GM23338 (cell line): ENCODE measurements at regions not wholly inside any gene's neighbourhood (a gene's known extent, or its start where the extent isn't known, plus 50 kb on each side); places are given as distances from the start of the nearest gene placed in this dataset.

Source experiments
- ATAC-seq: fragments of 200-7000 bp; cut with Tn5 transposase; 3 replicates; pipeline ENCODE4 v1.9.1; 2020
- DNase-seq: peaks from one replicate; pipeline ENCODE4 v3.0.0-alpha.2; 2015; ENCODE audit warnings: low spot score
- H2AFZ ChIP-seq: fragments of 200-600 bp; sonication (generic); 2 replicates; pipeline ENCODE4 v1.8.0; 2016; ENCODE audit warnings: antibody characterized with exemption, mild to moderate bottlenecking, moderate library complexity
- H3F3A ChIP-seq: fragments of 200-600 bp; sonication (generic); replicated peaks from 2 replicates; pipeline ENCODE4 v1.8.0; 2017; ENCODE audit warnings: antibody characterized with exemption, mixed run types, low read depth
- H3K27ac ChIP-seq: fragments of 200-600 bp; sonication (generic); 2 replicates; pipeline ENCODE4 v1.6.1; 2016; ENCODE audit warnings: low read depth
- H3K27me3 ChIP-seq: fragments of 200-600 bp; sonication (generic); 2 replicates; pipeline ENCODE4 v1.8.0; 2016; ENCODE audit warnings: mild to moderate bottlenecking, mixed run types, moderate library complexity; ENCODE audit not compliant: insufficient read depth
- H3K36me3 ChIP-seq: fragments of 200-600 bp; sonication (generic); 2 replicates; pipeline ENCODE4 v1.8.0; 2016; ENCODE audit warnings: mild to moderate bottlenecking; ENCODE audit not compliant: insufficient read depth
- H3K4me1 ChIP-seq: fragments of 200-600 bp; sonication (generic); 2 replicates; pipeline ENCODE4 v1.8.0; 2016; ENCODE audit warnings: mild to moderate bottlenecking, moderate library complexity; ENCODE audit not compliant: insufficient read depth
- H3K4me2 ChIP-seq: fragments of 200-600 bp; sonication (generic); 2 replicates; pipeline ENCODE4 v1.7.1; 2017; ENCODE audit warnings: mixed run types
- H3K4me3 ChIP-seq: fragments of 200-600 bp; sonication (generic); 2 replicates; pipeline ENCODE4 v1.6.1; 2016; ENCODE audit warnings: mixed run types
- H3K79me2 ChIP-seq: fragments of 200-600 bp; sonication (generic); replicated peaks from 2 replicates; pipeline ENCODE4 v1.8.0; 2017; ENCODE audit warnings: mild to moderate bottlenecking; ENCODE audit not compliant: insufficient read depth
- H3K9me2 ChIP-seq: fragments of 200-600 bp; sonication (generic); 2 replicates; pipeline ENCODE4 v1.8.0; 2017; ENCODE audit not compliant: insufficient read depth
- H4K20me1 ChIP-seq: fragments of 200-600 bp; sonication (generic); replicated peaks from 2 replicates; pipeline ENCODE4 v1.8.0; 2017; ENCODE audit warnings: mild to moderate bottlenecking; ENCODE audit not compliant: insufficient read depth
- H3K27ac Mint-ChIP-seq: 2 replicates; pipeline ENCODE4 v1.8.0; 2020; ENCODE audit warnings: inconsistent platforms, mild to moderate bottlenecking, moderate library complexity, mixed read lengths
- H3K27me3 Mint-ChIP-seq: 3 replicates; pipeline ENCODE4 v1.8.0; 2022; ENCODE audit warnings: low read depth, mild to moderate bottlenecking, moderate library complexity, mixed read lengths, inconsistent platforms; ENCODE audit not compliant: insufficient read depth, poor library complexity
- H3K36me3 Mint-ChIP-seq: 3 replicates; pipeline ENCODE4 v1.8.0; 2021; ENCODE audit warnings: low read depth, mild to moderate bottlenecking, inconsistent platforms, moderate library complexity, mixed read lengths
- H3K4me1 Mint-ChIP-seq: 3 replicates; pipeline ENCODE4 v1.8.0; 2020; ENCODE audit warnings: mild to moderate bottlenecking, inconsistent platforms, mixed read lengths
- H3K4me3 Mint-ChIP-seq: 3 replicates; pipeline ENCODE4 v1.8.0; 2021; ENCODE audit warnings: moderate library complexity, mild to moderate bottlenecking, inconsistent platforms, mixed read lengths
- H3K9me3 Mint-ChIP-seq: 3 replicates; pipeline ENCODE4 v1.8.0; 2020; ENCODE audit warnings: moderate library complexity, mild to moderate bottlenecking, inconsistent platforms, mixed read lengths
- CREB1 ChIP-seq: fragments of 250-450 bp; sonication (Bioruptor Pico); IDR thresholded peaks from 2 replicates; pipeline ENCODE4 v1.5.0; 2020; ENCODE audit warnings: low read depth, mild to moderate bottlenecking, moderate library complexity
- CTCF ChIP-seq, 2 experiments: fragments of 200-600 bp in 1 of 2; sonication (generic) in 1 of 2; conservative IDR thresholded peaks; 2 replicates each; pipeline versions ENCODE4 v1.5.1 to v1.6.1; 2016 to 2017; ENCODE audit warnings: antibody characterized with exemption in 2 of 2, low read depth in 2 of 2, mild to moderate bottlenecking in 2 of 2, moderate library complexity in 1 of 2
- EZH2 ChIP-seq: fragments of 200-600 bp; sonication (generic); IDR thresholded peaks from one replicate; pipeline ENCODE4 v1.8.0; 2017; ENCODE audit warnings: antibody characterized with exemption, mild to moderate bottlenecking, low read depth; ENCODE audit not compliant: unreplicated experiment
- EZH2phosphoT487 ChIP-seq: fragments of 200-600 bp; sonication (generic); IDR thresholded peaks from one replicate; pipeline ENCODE4 v1.8.1; 2018; ENCODE audit warnings: antibody characterized with exemption; ENCODE audit not compliant: unreplicated experiment
- JUNB ChIP-seq: IDR thresholded peaks from one replicate; pipeline ENCODE4 v1.6.1; 2016; ENCODE audit warnings: antibody characterized with exemption; ENCODE audit not compliant: unreplicated experiment
- NANOG ChIP-seq: IDR thresholded peaks from 2 replicates; pipeline ENCODE4 v1.6.1; 2016; ENCODE audit warnings: antibody characterized with exemption, borderline replicate concordance
- POLR2AphosphoS5 ChIP-seq: IDR thresholded peaks from 2 replicates; pipeline ENCODE4 v1.6.1; 2016; ENCODE audit warnings: antibody characterized with exemption, low read depth
- REST ChIP-seq: IDR thresholded peaks from one replicate; pipeline ENCODE4 v1.6.1; 2018; ENCODE audit warnings: antibody characterized with exemption; ENCODE audit not compliant: unreplicated experiment
- STAT1 ChIP-seq: IDR thresholded peaks from one replicate; pipeline ENCODE4 v1.6.1; 2016; ENCODE audit warnings: antibody characterized with exemption; ENCODE audit not compliant: unreplicated experiment
- ZNF114 ChIP-seq: fragments of 250-450 bp; sonication (Bioruptor Pico); IDR thresholded peaks from 2 replicates; pipeline ENCODE4 v1.5.0; 2020; ENCODE audit warnings: mild to moderate bottlenecking, moderate library complexity
- ZNF331 ChIP-seq: fragments of 250-450 bp; sonication (Bioruptor Pico); IDR thresholded peaks from 2 replicates; pipeline ENCODE4 v1.5.0; 2020; ENCODE audit warnings: low read depth, mild to moderate bottlenecking, moderate library complexity
- TF ChIP-seq, protein P1 (sequence below): IDR thresholded peaks from 2 replicates; pipeline ENCODE4 v1.6.1; 2016; ENCODE audit warnings: antibody characterized with exemption

DNA sequence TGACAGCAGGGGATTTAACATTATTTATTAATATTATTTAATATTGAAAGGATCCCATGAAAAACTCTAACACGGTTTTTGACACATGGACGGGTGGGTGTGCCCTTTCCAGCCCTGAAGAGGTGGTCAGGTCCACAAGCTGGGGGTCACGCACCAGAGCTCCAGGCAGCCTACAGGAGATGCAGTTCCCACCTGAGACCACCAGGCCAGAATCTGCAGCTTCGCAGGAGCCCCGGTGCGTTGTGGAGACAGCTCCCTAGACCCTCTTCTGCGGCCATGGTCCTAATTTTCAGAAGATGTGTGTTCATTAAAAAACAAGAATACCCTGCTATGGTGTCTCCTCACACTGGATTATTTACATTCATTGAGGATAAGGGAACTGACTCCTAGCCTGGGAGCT is 331.1 kb downstream of the C16orf95 start:
- Mint-ChIP-seq H3K4me3 (no peak overlapping the region), H3K27ac (no peak overlapping the region), H3K9me3 (peaks cover 11% of the 10 kb centered on the region; the same call in 2 of the 3 replicates), H3K27me3 (peaks cover 22% of the 10 kb centered on the region), H3K36me3 (peaks cover 3% of the 10 kb centered on the region; the same call in 2 of the 3 replicates), H3K4me1 (peaks cover 7% of the 10 kb centered on the region)
- Histone ChIP-seq H3K4me2 (no peak overlapping the region), H3K36me3 (no peaks in the 10 kb centered on the region), H3K79me2 (no peaks in the 10 kb centered on the region), H3K27ac (no peak overlapping the region), H3K9me2 (no peaks in the 10 kb centered on the region), H3K4me1 (no peaks in the 10 kb centered on the region), H3F3A (no peaks in the 10 kb centered on the region), H2AFZ (no peak overlapping the region), H4K20me1 (no peaks in the 10 kb centered on the region), H3K4me3 (no peak overlapping the region), H3K27me3 (no peaks in the 10 kb centered on the region)
- TF ChIP-seq REST = no peak
- no peak for TF ChIP-seq CREB1 (CRISPR knock-in tag)
- no peak for TF ChIP-seq ZNF114
- TF ChIP-seq EZH2phosphoT487 = no peak
- no peak for TF ChIP-seq CTCF (conservative IDR thresholded peaks at IDR 0.05; ENCODE audit: low read depth in 2 of 2)
- no peak for TF ChIP-seq NANOG
- no peak for TF ChIP-seq ZNF331
- TF ChIP-seq EZH2 = no peak
- DNase-seq = peak; percentile 59
- ATAC-seq = peak; percentile 60

GRCh38 chr16:86986809-86987487 is 330.2 kb downstream of the C16orf95 start:
- no peak overlapping the region for H2AFZ ChIP-seq
- H3K36me3 ChIP-seq = no peaks in the 10 kb centered on the region
- H3F3A ChIP-seq = no peaks in the 10 kb centered on the region
- H3K27ac ChIP-seq = no peak overlapping the region
- Mint-ChIP-seq H3K4me3 (no peak overlapping the region), H3K36me3 (peaks cover 3% of the 10 kb centered on the region; the same call in 2 of the 3 replicates), H3K27ac (no peak overlapping the region), H3K27me3 (peaks cover 22% of the 10 kb centered on the region), H3K9me3 (peaks cover 11% of the 10 kb centered on the region; the same call in 2 of the 3 replicates), H3K4me1 (peaks cover 7% of the 10 kb centered on the region)
- no peak overlapping the region for H3K4me3 ChIP-seq
- H3K27me3 ChIP-seq = no peaks in the 10 kb centered on the region
- H4K20me1 ChIP-seq = no peaks in the 10 kb centered on the region
- no peaks in the 10 kb centered on the region for H3K79me2 ChIP-seq
- no peaks in the 10 kb centered on the region for H3K4me1 ChIP-seq
- H3K9me2 ChIP-seq = no peaks in the 10 kb centered on the region
- DNase-seq (no peak), ATAC-seq (no peak)
- no peak overlapping the region for H3K4me2 ChIP-seq
- TF ChIP-seq EZH2phosphoT487 (no peak), STAT1 (no peak), NANOG (no peak), REST (no peak), POLR2AphosphoS5 (no peak), EZH2 (no peak), JUNB (no peak), ZNF331 (no peak)
- TF ChIP-seq, protein P1, sequence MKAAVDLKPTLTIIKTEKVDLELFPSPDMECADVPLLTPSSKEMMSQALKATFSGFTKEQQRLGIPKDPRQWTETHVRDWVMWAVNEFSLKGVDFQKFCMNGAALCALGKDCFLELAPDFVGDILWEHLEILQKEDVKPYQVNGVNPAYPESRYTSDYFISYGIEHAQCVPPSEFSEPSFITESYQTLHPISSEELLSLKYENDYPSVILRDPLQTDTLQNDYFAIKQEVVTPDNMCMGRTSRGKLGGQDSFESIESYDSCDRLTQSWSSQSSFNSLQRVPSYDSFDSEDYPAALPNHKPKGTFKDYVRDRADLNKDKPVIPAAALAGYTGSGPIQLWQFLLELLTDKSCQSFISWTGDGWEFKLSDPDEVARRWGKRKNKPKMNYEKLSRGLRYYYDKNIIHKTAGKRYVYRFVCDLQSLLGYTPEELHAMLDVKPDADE = no peak
